ENCODE measurements at regions not wholly inside any gene's neighbourhood (a gene's known extent, or its start where the extent isn't known, plus 50 kb on each side); places are given as distances from the start of the nearest gene placed in this dataset.

DNA sequence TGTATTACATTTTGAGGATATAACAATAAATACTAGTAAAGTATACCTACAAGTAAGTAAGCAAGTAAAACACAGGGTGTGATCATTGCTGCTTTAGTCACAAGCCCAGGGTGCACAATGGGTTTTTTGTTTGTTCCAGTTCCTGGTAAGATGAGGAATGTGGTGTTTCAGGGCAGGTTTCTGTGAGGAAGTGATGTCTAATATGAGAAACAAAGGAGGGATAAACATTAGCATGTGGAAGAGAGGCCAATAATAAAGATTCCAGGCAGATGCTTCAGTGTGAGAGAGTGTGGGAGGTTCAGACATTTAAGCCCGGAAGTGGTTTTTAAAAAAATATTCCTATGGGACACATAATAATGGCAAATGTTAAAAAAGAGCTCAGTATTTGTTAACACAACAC lies 808.1 kb upstream of the USP15 start:
- no peak for TF ChIP-seq POLR2A (IDR thresholded peaks at IDR 0.05)
- no peak for TF ChIP-seq CTCF (IDR thresholded peaks at IDR 0.05)
